Fibroblast of skin of right biceps (primary cell): ENCODE measurements at regions not wholly inside any gene's neighbourhood (a gene's known extent, or its start where the extent isn't known, plus 50 kb on each side); places are given as distances from the start of the nearest gene placed in this dataset.
"Not testable (repeated sequence)": the region's sequence is repeated elsewhere in the genome, so short reads cannot be mapped to it uniquely, and the experiment has no call there.

Source experiments
- DNase-seq: peaks from one replicate; pipeline ENCODE4 v3.0.0-alpha.2; 2013

GRCh38 chr4:38280323-38280706 lies 320.1 kb downstream of the PTTG2 start:
- no peak for DNase-seq

GRCh38 chr4:38281371-38282071 lies 321.3 kb downstream of the PTTG2 start:
- peak; percentile 62 for DNase-seq

GRCh38 chr4:38283724-38284123 lies 323.5 kb downstream of the PTTG2 start:
- DNase-seq: no peak

GRCh38 chr4:38284294-38285030 lies 324.3 kb downstream of the PTTG2 start:
- DNase-seq: peak; percentile 40

- no peak for DNase-seq
Observed at GRCh38 chr4:38287101-38287851, 327.1 kb downstream of the PTTG2 start.

- DNase-seq: no peak
Observed at GRCh38 chr4:38289553-38289952, 329.4 kb downstream of the PTTG2 start.

GRCh38 chr4:38290366-38290765 lies 330.2 kb downstream of the PTTG2 start:
- peak; percentile 66 for DNase-seq

GRCh38 chr4:38290914-38291313 lies 330.7 kb downstream of the PTTG2 start:
- DNase-seq: no peak

GRCh38 chr4:38292529-38292928 lies 332.3 kb downstream of the PTTG2 start:
- DNase-seq: no peak

GRCh38 chr4:38294238-38294637 lies 334.0 kb downstream of the PTTG2 start:
- DNase-seq: no peak

- DNase-seq: no peak
Observed at GRCh38 chr4:38297061-38297460, 336.9 kb downstream of the PTTG2 start.

GRCh38 chr4:38298868-38299713 lies 338.9 kb downstream of the PTTG2 start:
- no peak for DNase-seq

GRCh38 chr4:38302910-38303309 lies 342.7 kb downstream of the PTTG2 start:
- DNase-seq: no peak

GRCh38 chr4:38304460-38304859 lies 344.3 kb downstream of the PTTG2 start:
- DNase-seq: not testable (repeated sequence)

- DNase-seq: no peak
Observed at GRCh38 chr4:38306482-38307071, 346.4 kb downstream of the PTTG2 start.

GRCh38 chr4:38308728-38309311 lies 348.6 kb downstream of the PTTG2 start:
- peak; percentile 73 for DNase-seq

- no peak for DNase-seq
Observed at GRCh38 chr4:38309471-38309870, 349.3 kb downstream of the PTTG2 start.

- DNase-seq: no peak
Observed at GRCh38 chr4:38310446-38311043, 350.3 kb downstream of the PTTG2 start.

- DNase-seq: no peak
Observed at GRCh38 chr4:38311495-38312126, 351.4 kb downstream of the PTTG2 start.

- DNase-seq: no peak
Observed at GRCh38 chr4:38313175-38313574, 350.8 kb upstream of the KLF3 start.

- peak; percentile 75 for DNase-seq
Observed at GRCh38 chr4:38313999-38314561, 349.9 kb upstream of the KLF3 start.
